GM10248 (cell line): ENCODE measurements at regions not wholly inside any gene's neighbourhood (a gene's known extent, or its start where the extent isn't known, plus 50 kb on each side); places are given as distances from the start of the nearest gene placed in this dataset.

ENCODE experiments used
- CTCF ChIA-PET: fragments of 300-600 bp; sonication (Branson Sonifier 250); formaldehyde crosslinking; extraction: SDS; loops from one replicate; lab custom pipeline; 2021; ENCODE audit warnings: antibody characterized with exemption; lab: Yijun Ruan, JAX
- POLR2A ChIA-PET: fragments of 350-650 bp; sonication (Branson Sonifier 250); formaldehyde crosslinking; extraction: SDS; loops from one replicate; lab custom pipeline; 2020; ENCODE audit warnings: antibody characterized with exemption; lab: Yijun Ruan, JAX
- DNase-seq: peaks from one replicate; pipeline ENCODE4 v3.0.0; 2012; ENCODE audit errors: extremely low spot score
- CTCF ChIP-seq: IDR thresholded peaks from 2 replicates; pipeline ENCODE4 v1.5.1; 2012; ENCODE audit warnings: mild to moderate bottlenecking, low read depth; ENCODE audit errors: extremely low read depth, missing control alignments, control extremely low read depth

GRCh38 chr13:78712831-78713230 is 53.9 kb upstream of the OBI1 start:
- POLR2A ChIA-PET: no interaction called here
- no peak for DNase-seq
- no peak for TF ChIP-seq CTCF

GRCh38 chr13:78709028-78709427 is 50.1 kb upstream of the OBI1 start:
- ChIA-PET CTCF (no interaction called here), POLR2A (no interaction called here)
- DNase-seq: no peak
- TF ChIP-seq CTCF: no peak

More at GRCh38 chr13:78712831-78713230, 53.9 kb upstream of the OBI1 start:
- CTCF ChIA-PET: interaction anchor here (1.8 kb wide), 1 partner anchor 16 kb away, joined by 4 read pairs; no protein-coding TSS in a partner anchor
